ENCODE measurements at regions not wholly inside any gene's neighbourhood (a gene's known extent, or its start where the extent isn't known, plus 50 kb on each side); places are given as distances from the start of the nearest gene placed in this dataset.

DNA sequence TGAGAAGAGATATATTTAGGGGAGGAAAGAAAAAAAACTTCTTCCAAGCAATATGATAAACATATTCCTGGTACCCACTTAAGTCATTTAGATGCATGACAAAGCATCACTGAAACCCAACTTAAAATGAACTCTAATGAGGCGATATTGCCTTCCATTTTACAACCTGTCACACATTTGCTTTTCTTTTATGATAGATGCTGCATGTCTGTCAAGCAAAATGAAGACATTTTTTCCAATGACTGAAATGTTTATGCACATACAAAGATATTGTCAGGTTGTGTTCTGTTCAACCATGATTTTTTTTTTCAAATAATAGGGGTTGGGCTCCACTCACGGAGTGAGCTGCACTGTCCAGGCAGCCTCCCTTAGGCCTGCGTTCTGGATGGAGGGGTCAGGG, 894.4 kb downstream of the SORCS3 start:
- Histone ChIP-seq H3K4me1 (ENCODE audit: low read length) (no peaks in the 10 kb centered on the region), H3K9me3 (ENCODE audit: insufficient read depth, low read length) (no peaks in the 10 kb centered on the region), H3K4me2 (ENCODE audit: low read length) (no peak overlapping the region), H3K4me3 (ENCODE audit: low read length) (no peak overlapping the region), H2AFZ (ENCODE audit: low read depth, low read length) (no peak overlapping the region), H3K27me3 (ENCODE audit: low read depth, low read length) (no peaks in the 10 kb centered on the region), H3K79me2 (ENCODE audit: low read length) (no peaks in the 10 kb centered on the region), H3K36me3 (replicated peaks; ENCODE audit: low read depth, low read length) (no peaks in the 10 kb centered on the region), H3K27ac (ENCODE audit: low read length) (no peak overlapping the region), H4K20me1 (ENCODE audit: insufficient read depth, low read length) (no peaks in the 10 kb centered on the region), H3K9ac (ENCODE audit: low read length) (no peak overlapping the region)
- TF ChIP-seq, protein P1, sequence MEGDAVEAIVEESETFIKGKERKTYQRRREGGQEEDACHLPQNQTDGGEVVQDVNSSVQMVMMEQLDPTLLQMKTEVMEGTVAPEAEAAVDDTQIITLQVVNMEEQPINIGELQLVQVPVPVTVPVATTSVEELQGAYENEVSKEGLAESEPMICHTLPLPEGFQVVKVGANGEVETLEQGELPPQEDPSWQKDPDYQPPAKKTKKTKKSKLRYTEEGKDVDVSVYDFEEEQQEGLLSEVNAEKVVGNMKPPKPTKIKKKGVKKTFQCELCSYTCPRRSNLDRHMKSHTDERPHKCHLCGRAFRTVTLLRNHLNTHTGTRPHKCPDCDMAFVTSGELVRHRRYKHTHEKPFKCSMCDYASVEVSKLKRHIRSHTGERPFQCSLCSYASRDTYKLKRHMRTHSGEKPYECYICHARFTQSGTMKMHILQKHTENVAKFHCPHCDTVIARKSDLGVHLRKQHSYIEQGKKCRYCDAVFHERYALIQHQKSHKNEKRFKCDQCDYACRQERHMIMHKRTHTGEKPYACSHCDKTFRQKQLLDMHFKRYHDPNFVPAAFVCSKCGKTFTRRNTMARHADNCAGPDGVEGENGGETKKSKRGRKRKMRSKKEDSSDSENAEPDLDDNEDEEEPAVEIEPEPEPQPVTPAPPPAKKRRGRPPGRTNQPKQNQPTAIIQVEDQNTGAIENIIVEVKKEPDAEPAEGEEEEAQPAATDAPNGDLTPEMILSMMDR (IDR thresholded peaks at IDR 0.05; ENCODE audit: low read depth, low read length) = no peak
- no peak for TF ChIP-seq EZH2phosphoT487 (IDR thresholded peaks at IDR 0.05; ENCODE audit: low read depth)

GRCh38 chr10:105534086-105534485, 893.0 kb downstream of the SORCS3 start:
- Histone ChIP-seq H3K79me2 (ENCODE audit: low read length) (no peaks in the 10 kb centered on the region), H3K27ac (ENCODE audit: low read length) (no peak overlapping the region), H3K36me3 (replicated peaks; ENCODE audit: low read depth, low read length) (no peaks in the 10 kb centered on the region), H3K27me3 (ENCODE audit: low read depth, low read length) (no peaks in the 10 kb centered on the region), H4K20me1 (ENCODE audit: insufficient read depth, low read length) (no peaks in the 10 kb centered on the region), H3K4me2 (ENCODE audit: low read length) (no peak overlapping the region), H3K9ac (ENCODE audit: low read length) (no peak overlapping the region), H2AFZ (ENCODE audit: low read depth, low read length) (no peak overlapping the region), H3K9me3 (ENCODE audit: insufficient read depth, low read length) (no peaks in the 10 kb centered on the region), H3K4me3 (ENCODE audit: low read length) (no peak overlapping the region), H3K4me1 (ENCODE audit: low read length) (no peaks in the 10 kb centered on the region)
- no peak for TF ChIP-seq EZH2phosphoT487 (IDR thresholded peaks at IDR 0.05; ENCODE audit: low read depth)
- TF ChIP-seq, protein P1 (IDR thresholded peaks at IDR 0.05; ENCODE audit: low read depth, low read length) = no peak

GRCh38 chr10:105516511-105516910, 875.4 kb downstream of the SORCS3 start:
- H3K27ac ChIP-seq (ENCODE audit: low read length) = no peak overlapping the region
- H4K20me1 ChIP-seq (ENCODE audit: insufficient read depth, low read length) = no peaks in the 10 kb centered on the region
- no peak overlapping the region for H3K4me2 ChIP-seq (ENCODE audit: low read length)
- no peaks in the 10 kb centered on the region for H3K79me2 ChIP-seq (ENCODE audit: low read length)
- TF ChIP-seq, protein P1 (IDR thresholded peaks at IDR 0.05; ENCODE audit: low read depth, low read length) = no peak
- TF ChIP-seq EZH2phosphoT487 (IDR thresholded peaks at IDR 0.05; ENCODE audit: low read depth) = no peak
- no peak overlapping the region for H2AFZ ChIP-seq (ENCODE audit: low read depth, low read length)
- no peaks in the 10 kb centered on the region for H3K4me1 ChIP-seq (ENCODE audit: low read length)
- H3K9ac ChIP-seq (ENCODE audit: low read length) = no peak overlapping the region
- no peak overlapping the region for H3K4me3 ChIP-seq (ENCODE audit: low read length)
- H3K27me3 ChIP-seq (ENCODE audit: low read depth, low read length) = no peaks in the 10 kb centered on the region
- H3K36me3 ChIP-seq (replicated peaks; ENCODE audit: low read depth, low read length) = no peaks in the 10 kb centered on the region
- H3K9me3 ChIP-seq (ENCODE audit: insufficient read depth, low read length) = no peaks in the 10 kb centered on the region

DNA sequence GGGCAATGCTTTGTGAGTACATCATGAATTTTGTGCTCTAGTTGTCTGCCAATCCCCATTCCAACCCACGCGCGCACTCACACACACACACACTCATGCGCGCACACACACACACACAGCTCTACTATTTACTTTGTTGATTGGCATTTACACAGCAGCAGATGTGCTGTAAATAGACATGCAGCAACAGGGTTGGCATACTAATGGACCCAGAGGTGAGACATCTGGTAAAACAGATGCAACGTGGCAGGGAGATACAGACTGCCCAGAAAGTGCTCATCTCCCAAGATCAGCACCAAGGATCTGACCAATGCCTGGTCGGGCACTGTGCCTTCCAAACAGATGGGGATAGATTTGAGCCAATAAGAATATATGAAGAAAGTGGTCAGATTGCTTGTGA, 873.0 kb downstream of the SORCS3 start:
- Histone ChIP-seq H2AFZ (ENCODE audit: low read depth, low read length) (no peak overlapping the region), H3K4me2 (ENCODE audit: low read length) (no peak overlapping the region), H3K4me3 (ENCODE audit: low read length) (no peak overlapping the region), H3K9me3 (ENCODE audit: insufficient read depth, low read length) (no peaks in the 10 kb centered on the region), H3K9ac (ENCODE audit: low read length) (no peak overlapping the region), H3K79me2 (ENCODE audit: low read length) (no peaks in the 10 kb centered on the region), H4K20me1 (ENCODE audit: insufficient read depth, low read length) (no peaks in the 10 kb centered on the region), H3K4me1 (ENCODE audit: low read length) (no peaks in the 10 kb centered on the region), H3K27me3 (ENCODE audit: low read depth, low read length) (no peaks in the 10 kb centered on the region), H3K27ac (ENCODE audit: low read length) (no peak overlapping the region), H3K36me3 (replicated peaks; ENCODE audit: low read depth, low read length) (no peaks in the 10 kb centered on the region)
- TF ChIP-seq, protein P1 (IDR thresholded peaks at IDR 0.05; ENCODE audit: low read depth, low read length) = no peak
- TF ChIP-seq EZH2phosphoT487 (IDR thresholded peaks at IDR 0.05; ENCODE audit: low read depth) = no peak

Measured in OCI-LY3 (cell line).